Activated CD4-positive, alpha-beta memory T cell treated with anti-CD3 and anti-CD28 coated beads, Interleukin-2, amount 10 ng/mL, durations not matched to agents 7 days and 5 days (primary cell): ENCODE measurements at regions not wholly inside any gene's neighbourhood (a gene's known extent, or its start where the extent isn't known, plus 50 kb on each side); places are given as distances from the start of the nearest gene placed in this dataset.

Experiments
- CTCF ChIA-PET: fragments of 350-600 bp; sonication (Branson Sonifier 250); formaldehyde crosslinking; loops from one replicate; lab custom pipeline; 2021; ENCODE audit warnings: antibody characterized with exemption, inconsistent platforms; lab: Charles Lee
- POLR2A ChIA-PET: fragments of 350-600 bp; sonication (Branson Sonifier 250); formaldehyde crosslinking; loops from one replicate; lab custom pipeline; 2021; ENCODE audit warnings: antibody characterized with exemption; lab: Charles Lee
- DNase-seq: peaks from one replicate; pipeline ENCODE4 v3.0.0-alpha.2; 2020
- H3K27ac Mint-ChIP-seq: one replicate; pipeline ENCODE4 v1.8.0; 2021; ENCODE audit warnings: mild to moderate bottlenecking, mixed read lengths
- H3K27me3 Mint-ChIP-seq: one replicate; pipeline ENCODE4 v1.8.0; 2021; ENCODE audit warnings: mixed read lengths
- H3K36me3 Mint-ChIP-seq: one replicate; pipeline ENCODE4 v1.8.0; 2021; ENCODE audit warnings: low read depth, mixed read lengths
- H3K4me1 Mint-ChIP-seq: one replicate; pipeline ENCODE4 v1.8.0; 2021; ENCODE audit warnings: mixed read lengths
- H3K4me3 Mint-ChIP-seq: one replicate; pipeline ENCODE4 v1.8.0; 2021; ENCODE audit warnings: mild to moderate bottlenecking, mixed read lengths
- H3K9me3 Mint-ChIP-seq: one replicate; pipeline ENCODE4 v1.8.0; 2021; ENCODE audit warnings: mixed read lengths

DNA sequence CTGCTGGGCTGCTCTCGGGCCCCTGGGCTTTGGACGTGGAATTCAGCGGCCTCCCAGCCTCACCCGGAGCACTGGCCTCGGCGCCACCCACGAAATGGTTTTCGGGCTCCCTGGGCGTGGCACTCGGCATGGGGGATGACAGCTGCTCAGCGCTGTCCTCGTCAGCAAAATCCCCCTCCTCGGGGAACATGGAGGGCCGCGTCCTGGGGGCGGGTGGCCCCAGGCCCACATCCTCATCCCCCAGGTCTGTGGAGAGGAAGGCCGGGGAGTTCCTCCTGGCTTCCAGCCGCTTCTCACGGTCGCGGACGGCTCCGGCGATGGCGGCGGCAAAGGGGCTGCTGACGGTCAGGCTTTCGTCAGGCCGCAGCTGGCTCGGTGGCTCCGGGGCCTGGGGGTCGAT lies 88.4 kb downstream of the CTTN start:
- ChIA-PET CTCF (no interaction called here), POLR2A (no interaction called here)
- no peak overlapping the region for H3K27ac Mint-ChIP-seq

DNA sequence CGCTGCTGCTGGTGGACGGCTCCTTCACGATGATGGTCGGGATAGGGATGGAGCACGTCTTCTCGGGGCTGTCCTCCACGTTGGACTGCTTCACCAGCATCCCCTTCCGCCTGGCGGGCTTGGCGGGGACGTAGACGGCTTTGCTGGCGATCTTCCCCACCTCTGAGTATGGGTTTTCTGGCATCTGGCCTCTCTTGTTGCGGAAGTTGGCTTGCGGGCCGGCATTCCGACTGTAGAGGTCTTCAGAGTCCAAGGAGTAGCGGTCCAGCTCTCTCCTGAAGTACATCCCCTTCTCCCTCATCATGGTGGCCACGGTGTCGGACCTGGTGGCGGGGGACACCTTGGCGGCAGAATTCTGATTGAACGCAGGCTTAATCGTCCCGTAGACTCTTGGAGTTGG lies 88.8 kb downstream of the CTTN start:
- Mint-ChIP-seq H3K27ac (no peak overlapping the region), H3K4me1 (no peaks in the 10 kb centered on the region), H3K36me3 (no peaks in the 10 kb centered on the region), H3K27me3 (no peaks in the 10 kb centered on the region), H3K9me3 (peaks cover 4% of the 10 kb centered on the region), H3K4me3 (no peak overlapping the region)
- no peak for DNase-seq
- POLR2A ChIA-PET: no interaction called here
- CTCF ChIA-PET: no interaction called here

More for the DNA sequence above, 88.4 kb downstream of the CTTN start:
- Mint-ChIP-seq H3K9me3 (peaks cover 4% of the 10 kb centered on the region), H3K4me1 (no peaks in the 10 kb centered on the region), H3K27me3 (no peaks in the 10 kb centered on the region), H3K4me3 (no peak overlapping the region), H3K36me3 (no peaks in the 10 kb centered on the region)
- DNase-seq: no peak

DNA sequence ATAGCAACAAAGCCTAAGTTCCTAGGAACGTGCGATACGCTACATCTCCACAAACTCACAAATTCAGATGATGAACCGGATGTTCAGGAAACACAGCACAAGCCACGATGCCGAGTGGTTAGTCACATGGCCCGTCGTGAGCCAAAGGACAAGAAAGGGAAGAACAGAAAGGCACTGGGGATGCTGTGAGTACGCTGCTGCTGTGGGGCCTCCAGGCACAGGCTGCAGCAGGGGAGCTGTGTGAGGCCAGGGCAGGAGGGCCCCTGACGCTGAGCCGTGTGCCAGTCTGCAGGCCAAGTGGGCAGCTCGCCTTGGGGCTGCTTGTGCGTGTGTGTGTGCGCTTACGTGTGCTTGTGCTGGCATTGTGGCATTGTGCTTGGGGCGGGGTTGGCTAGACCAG lies 89.4 kb downstream of the CTTN start:
- ChIA-PET POLR2A (no interaction called here), CTCF (no interaction called here)
- H3K4me3 Mint-ChIP-seq: no peak overlapping the region
- H3K27ac Mint-ChIP-seq: no peak overlapping the region
- DNase-seq: no peak
- peaks cover 4% of the 10 kb centered on the region for H3K9me3 Mint-ChIP-seq
- no peaks in the 10 kb centered on the region for H3K36me3 Mint-ChIP-seq
- no peaks in the 10 kb centered on the region for H3K27me3 Mint-ChIP-seq
- H3K4me1 Mint-ChIP-seq: no peaks in the 10 kb centered on the region

DNA sequence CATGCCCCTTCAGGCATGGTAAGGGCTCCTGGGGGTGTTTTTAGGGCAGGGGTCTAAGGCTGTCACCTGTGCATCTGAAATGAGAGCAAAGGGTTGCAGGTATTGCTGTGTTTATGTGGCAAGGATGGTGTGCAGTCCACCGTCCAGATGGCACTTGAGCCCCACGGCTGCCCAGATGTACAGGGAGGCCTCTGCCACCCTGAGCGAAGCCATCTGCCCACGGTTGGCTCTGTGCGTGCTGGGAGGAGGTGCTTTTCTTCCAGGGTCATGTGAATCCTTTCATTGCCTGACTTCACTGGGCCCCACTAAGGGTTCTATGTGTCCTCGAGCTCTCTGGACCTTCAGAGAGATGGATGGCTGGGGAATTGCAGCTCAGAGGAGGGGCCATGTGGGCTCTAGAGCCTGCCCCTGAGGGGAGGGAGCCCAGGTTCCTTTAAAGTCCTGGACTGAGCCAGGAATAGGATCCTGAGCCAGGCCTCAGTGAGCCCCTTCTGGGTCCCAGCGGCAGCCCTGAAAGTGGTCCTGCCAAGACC lies 89.9 kb downstream of the CTTN start:
- H3K36me3 Mint-ChIP-seq: no peaks in the 10 kb centered on the region
- no peaks in the 10 kb centered on the region for H3K4me1 Mint-ChIP-seq
- H3K27me3 Mint-ChIP-seq: no peaks in the 10 kb centered on the region
- DNase-seq: no peak
- no peak overlapping the region for H3K4me3 Mint-ChIP-seq
- no peak overlapping the region for H3K27ac Mint-ChIP-seq
- POLR2A ChIA-PET: no interaction called here
- CTCF ChIA-PET: no interaction called here
- H3K9me3 Mint-ChIP-seq: peaks cover 4% of the 10 kb centered on the region

DNA sequence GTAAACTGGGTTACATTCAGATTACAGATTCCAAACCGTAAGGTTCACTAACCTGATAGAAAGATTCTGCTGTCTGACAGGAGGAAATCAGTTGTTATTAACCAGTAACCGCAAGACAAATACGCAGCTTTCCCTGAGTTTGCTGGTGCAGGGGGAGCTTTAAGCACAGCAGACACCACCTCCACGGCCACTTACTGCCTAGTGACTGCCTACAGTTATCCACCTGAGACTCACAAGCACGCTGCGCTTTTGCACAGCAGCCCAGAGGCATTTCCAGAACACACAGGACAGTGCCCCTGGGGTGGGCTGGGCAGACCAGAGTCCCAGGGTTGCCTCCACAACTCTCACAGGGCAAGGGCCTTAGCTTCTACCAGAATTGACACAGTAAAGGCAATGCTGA lies 90.9 kb downstream of the CTTN start:
- no peaks in the 10 kb centered on the region for H3K36me3 Mint-ChIP-seq
- no peak overlapping the region for H3K4me3 Mint-ChIP-seq
- H3K4me1 Mint-ChIP-seq: no peaks in the 10 kb centered on the region
- no peaks in the 10 kb centered on the region for H3K27me3 Mint-ChIP-seq
- ChIA-PET POLR2A (no interaction called here), CTCF (no interaction called here)
- no peak overlapping the region for H3K27ac Mint-ChIP-seq
- peaks cover 4% of the 10 kb centered on the region for H3K9me3 Mint-ChIP-seq
- no peak for DNase-seq

DNA sequence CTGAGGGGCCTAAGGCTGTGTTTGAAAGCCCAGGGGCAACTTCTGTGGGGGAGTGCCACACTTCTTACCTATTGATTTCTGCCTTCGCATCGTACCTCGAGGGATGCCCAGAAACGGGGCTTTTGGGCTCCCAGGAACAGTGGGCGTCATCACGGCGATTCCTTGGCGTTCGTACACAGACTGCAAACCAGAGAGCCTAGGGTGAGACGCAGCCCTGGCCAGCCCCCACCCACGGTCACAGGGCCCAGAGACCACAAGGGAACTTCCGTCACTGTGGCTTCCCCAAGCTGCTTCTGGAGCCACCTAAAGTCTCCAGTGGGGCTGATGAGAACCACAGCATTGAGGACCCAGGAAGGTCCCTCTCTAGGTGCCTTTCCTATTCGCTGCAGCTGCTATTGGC lies 91.9 kb downstream of the CTTN start:
- DNase-seq: no peak
- peaks cover 4% of the 10 kb centered on the region for H3K9me3 Mint-ChIP-seq
- ChIA-PET CTCF (no interaction called here), POLR2A (no interaction called here)
- H3K27me3 Mint-ChIP-seq: no peaks in the 10 kb centered on the region
- no peaks in the 10 kb centered on the region for H3K36me3 Mint-ChIP-seq
- H3K27ac Mint-ChIP-seq: no peak overlapping the region
- no peaks in the 10 kb centered on the region for H3K4me1 Mint-ChIP-seq
- H3K4me3 Mint-ChIP-seq: no peak overlapping the region

DNA sequence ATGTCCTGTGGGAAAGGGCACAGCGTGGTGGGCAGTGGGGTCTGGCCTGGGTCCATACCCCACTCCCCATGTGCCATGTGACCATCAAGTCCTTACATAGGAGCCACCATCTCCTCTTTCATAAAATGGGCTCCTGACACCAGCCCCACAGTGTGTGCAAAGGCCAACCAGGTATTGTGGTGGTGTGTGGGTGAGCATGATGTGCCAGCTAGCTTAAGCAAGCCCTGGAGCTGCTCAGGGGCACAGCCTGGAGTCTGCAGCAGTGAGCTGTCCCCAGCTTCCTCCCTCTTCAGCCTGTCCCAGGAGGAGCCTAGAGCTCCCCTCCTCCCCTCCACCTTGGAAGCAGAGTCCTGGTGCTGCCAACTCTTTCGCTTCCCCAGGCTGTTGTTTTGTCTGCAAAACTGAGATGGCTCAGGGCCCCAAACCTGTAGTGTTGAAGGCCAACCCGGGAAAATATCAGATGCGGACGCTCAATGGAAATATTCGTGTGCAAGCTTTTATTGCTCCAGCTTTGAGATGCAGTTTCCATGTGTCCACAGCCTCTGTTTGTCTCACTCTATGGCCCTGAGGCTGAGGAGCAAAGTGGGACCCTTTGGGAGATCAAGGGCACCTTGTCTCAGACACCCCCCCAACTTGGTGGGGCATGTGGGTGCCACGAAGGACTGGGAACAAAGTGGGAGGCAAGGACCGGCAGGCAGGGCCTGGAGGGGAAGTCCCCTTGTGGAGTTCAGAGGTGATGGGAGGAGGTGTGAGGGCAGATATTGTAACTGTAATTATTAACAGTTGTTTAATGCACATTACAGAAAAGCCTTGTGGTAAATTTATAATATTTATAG lies 92.6 kb downstream of the CTTN start:
- no peaks in the 10 kb centered on the region for H3K36me3 Mint-ChIP-seq

DNA sequence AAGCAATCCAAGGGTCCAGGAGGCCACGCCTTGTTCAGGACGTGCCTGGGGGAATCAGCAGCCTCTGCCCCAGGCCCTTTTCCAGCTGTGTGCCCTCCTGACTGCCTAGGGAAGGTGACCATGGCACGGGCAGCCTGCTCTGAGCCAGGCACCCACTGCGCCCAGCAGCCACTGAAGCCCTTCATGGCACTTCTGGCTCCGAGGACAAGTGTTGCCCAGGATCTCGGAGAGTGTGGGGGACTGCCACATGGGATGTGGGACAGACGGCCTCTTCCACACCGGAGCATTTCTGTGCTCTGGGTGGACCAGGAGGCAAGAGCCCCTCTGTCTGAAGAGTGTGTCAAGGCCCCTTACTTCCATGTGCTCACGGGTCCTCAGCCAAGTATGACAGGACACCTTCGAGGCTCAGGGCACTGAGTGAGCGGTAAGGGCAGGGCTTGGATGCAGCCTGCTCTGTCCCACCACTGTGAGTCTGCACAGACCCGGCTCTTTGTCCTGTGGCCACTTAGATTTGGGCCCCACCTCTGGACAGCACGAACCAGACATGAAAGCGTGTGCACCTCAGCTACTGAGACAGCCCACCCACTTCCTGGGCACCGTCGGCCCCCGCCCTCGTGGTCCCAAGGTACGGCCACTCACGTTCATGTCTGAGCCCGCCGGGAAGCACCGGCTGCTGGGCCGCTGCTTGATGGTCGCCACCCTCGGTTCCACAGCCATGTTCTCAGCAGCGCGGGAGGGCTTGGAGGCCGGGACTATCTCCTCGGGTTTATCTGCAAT lies 93.6 kb downstream of the CTTN start:
- Mint-ChIP-seq H3K36me3 (no peaks in the 10 kb centered on the region), H3K4me3 (no peak overlapping the region), H3K27me3 (no peaks in the 10 kb centered on the region), H3K4me1 (no peaks in the 10 kb centered on the region), H3K27ac (no peak overlapping the region), H3K9me3 (peaks cover 4% of the 10 kb centered on the region)
- DNase-seq: no peak
- ChIA-PET POLR2A (no interaction called here), CTCF (no interaction called here)

More for the DNA sequence above, 92.6 kb downstream of the CTTN start:
- no peak for DNase-seq
- H3K4me1 Mint-ChIP-seq: no peaks in the 10 kb centered on the region
- peaks cover 4% of the 10 kb centered on the region for H3K9me3 Mint-ChIP-seq
- CTCF ChIA-PET: no interaction called here
- H3K27ac Mint-ChIP-seq: no peak overlapping the region
- H3K4me3 Mint-ChIP-seq: no peak overlapping the region
- POLR2A ChIA-PET: no interaction called here
- no peaks in the 10 kb centered on the region for H3K27me3 Mint-ChIP-seq

DNA sequence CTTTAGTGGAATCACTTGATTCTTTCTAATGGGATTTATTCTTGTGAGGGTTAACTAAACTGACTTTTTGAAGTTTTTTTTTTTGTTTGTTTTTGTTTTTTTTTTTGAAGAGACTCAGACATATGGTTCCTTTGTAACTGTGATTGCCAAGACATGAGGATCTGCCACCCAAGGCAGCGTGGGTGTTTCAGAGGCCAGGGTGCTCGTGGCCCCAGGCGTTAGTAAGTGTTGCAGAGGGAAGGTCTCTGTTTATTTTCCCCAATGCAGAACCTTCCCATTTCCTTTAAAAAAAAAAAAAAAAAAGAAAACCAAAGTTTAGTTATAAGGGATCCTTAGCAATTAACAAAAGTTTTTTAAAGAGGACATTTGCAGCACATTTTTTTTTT lies 94.8 kb downstream of the CTTN start:
- no peaks in the 10 kb centered on the region for H3K4me1 Mint-ChIP-seq
- no peak overlapping the region for H3K27ac Mint-ChIP-seq
- POLR2A ChIA-PET: no interaction called here
- no peaks in the 10 kb centered on the region for H3K27me3 Mint-ChIP-seq
- CTCF ChIA-PET: interaction anchor here (0.7 kb wide), 1 partner anchor 1057 kb away, joined by 4 read pairs; no protein-coding TSS in a partner anchor
- peaks cover 4% of the 10 kb centered on the region for H3K9me3 Mint-ChIP-seq
- no peaks in the 10 kb centered on the region for H3K36me3 Mint-ChIP-seq
- DNase-seq: no peak
- H3K4me3 Mint-ChIP-seq: no peak overlapping the region

DNA sequence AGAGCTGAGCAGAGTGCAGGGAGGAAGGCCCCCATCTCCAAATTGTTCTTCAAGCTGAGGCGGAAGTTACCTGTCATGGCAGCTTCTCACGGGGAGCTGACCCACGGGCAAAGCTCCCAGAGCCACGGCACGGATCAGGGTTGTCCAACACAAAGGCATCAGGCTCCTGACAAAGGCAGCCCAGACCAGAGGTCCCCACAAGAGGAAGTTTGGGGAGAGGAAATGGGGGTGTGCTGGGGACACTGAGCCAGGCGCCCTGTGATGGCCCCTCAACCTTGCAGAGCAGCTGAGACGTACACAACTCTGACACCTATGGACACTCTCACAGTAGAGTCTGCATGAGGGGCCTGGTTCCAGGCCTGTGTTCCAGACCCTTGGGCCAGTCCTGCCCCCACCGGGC lies 95.6 kb downstream of the CTTN start:
- POLR2A ChIA-PET: no interaction called here
- Mint-ChIP-seq H3K9me3 (peaks cover 4% of the 10 kb centered on the region), H3K4me3 (no peak overlapping the region), H3K27ac (no peak overlapping the region), H3K36me3 (no peaks in the 10 kb centered on the region), H3K4me1 (no peaks in the 10 kb centered on the region), H3K27me3 (no peaks in the 10 kb centered on the region)
- CTCF ChIA-PET: interaction anchor here (0.7 kb wide), 1 partner anchor 1056 kb away, joined by 4 read pairs; no protein-coding TSS in a partner anchor
- no peak for DNase-seq

DNA sequence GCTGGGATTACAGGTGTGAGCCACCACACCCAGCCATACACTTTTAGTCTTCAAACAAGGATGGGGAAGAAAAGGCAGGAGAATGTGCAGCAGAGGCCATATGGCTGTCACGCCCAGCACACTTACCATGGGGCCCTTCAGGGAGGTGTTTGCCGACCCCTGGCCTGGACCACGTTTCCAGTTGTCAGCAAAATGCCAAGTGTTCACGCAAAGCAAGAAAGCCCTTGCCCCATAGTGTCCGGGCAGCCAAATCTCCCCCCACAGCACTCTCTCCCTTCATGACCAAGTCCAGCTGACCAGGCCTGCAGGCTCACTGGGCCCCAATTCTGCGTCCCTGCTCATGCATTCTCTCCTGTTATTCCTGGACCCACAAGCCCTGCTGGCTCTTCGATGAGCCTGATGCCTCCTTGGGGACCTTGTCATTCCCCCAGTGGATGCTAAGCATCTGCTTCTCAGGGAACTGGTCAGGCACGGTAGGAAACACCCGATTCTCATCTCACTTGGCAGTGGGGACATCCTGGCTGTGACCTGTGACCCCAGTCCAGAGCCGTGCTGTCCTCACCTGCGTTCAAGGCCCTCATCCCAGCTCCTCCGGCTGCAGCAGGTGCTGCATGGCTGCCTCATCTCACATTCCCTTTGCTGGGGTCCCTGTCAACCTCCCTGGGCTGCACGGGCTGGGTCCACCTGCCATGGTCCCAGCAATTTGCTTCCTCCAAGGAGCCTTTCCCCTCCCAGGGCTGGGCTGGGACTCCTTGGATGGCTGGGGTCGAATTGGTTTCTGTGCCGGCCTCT lies 96.4 kb downstream of the CTTN start:
- Mint-ChIP-seq H3K4me3 (no peak overlapping the region), H3K36me3 (no peaks in the 10 kb centered on the region), H3K4me1 (no peaks in the 10 kb centered on the region), H3K27ac (no peak overlapping the region), H3K9me3 (peaks cover 4% of the 10 kb centered on the region), H3K27me3 (no peaks in the 10 kb centered on the region)
- POLR2A ChIA-PET: no interaction called here
- CTCF ChIA-PET: no interaction called here
- no peak for DNase-seq

DNA sequence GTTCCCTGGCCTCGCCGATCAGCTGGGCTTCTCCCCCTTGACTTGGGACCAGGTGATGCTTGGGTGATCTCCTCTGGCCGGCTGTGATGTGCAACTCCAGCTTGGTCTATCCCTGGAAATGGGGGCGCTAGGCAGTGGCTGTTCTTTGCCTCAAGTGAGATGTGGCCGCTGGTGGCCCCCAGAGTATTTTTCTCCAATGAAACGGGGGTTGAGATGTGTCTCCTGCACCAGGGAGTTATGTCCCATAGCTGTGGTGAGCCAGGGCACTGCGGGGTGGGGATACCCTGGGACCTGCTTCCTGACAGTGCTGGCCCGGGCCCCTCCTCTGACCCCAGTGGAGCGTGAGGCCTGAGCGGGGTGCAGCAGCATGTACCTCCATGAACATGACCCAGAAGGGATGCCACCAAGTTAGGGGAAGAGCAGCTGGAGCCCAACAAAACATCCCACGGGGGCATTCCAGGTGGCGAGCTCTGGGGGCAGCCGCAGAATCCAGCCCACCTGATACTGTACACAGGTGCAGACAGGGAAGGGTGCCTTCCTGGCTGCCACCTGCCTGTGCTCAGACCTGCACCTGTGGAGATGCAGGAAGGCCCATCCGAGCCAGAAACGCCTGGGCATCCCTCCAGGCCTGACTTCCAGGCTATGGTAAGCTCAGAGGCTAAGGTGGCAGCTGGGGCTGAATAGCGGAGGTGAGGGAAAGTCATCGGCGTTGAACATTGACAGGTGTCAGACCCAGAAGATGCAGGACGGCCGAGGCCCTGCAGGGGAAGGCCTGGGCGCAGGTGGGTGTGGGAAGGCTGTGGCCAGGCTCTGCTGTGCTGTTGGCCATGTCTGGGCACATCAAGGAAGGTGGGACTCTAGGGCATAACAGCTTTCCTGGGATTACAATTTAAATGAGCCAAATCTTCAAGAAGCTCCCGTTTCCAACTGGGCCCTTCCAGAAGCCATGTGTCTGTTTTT lies 97.3 kb downstream of the CTTN start:
- ChIA-PET CTCF (no interaction called here), POLR2A (no interaction called here)

More for the DNA sequence above, 97.3 kb downstream of the CTTN start:
- DNase-seq: no peak
- Mint-ChIP-seq H3K4me1 (no peaks in the 10 kb centered on the region), H3K4me3 (no peak overlapping the region), H3K27ac (no peak overlapping the region), H3K27me3 (no peaks in the 10 kb centered on the region), H3K36me3 (no peaks in the 10 kb centered on the region), H3K9me3 (peaks cover 4% of the 10 kb centered on the region)
